Psoas muscle (tissue), 7 donors: ENCODE measurements at regions not wholly inside any gene's neighbourhood (a gene's known extent, or its start where the extent isn't known, plus 50 kb on each side); places are given as distances from the start of the nearest gene placed in this dataset.

Experiments
- ATAC-seq, 4 donors: fragments of 200-7000 bp; cut with Tn5 transposase; one replicate each; pipeline ENCODE4 v1.9.1; 2020; ENCODE audit warnings: moderate library complexity in 3 of 4, mild to moderate bottlenecking in 2 of 4
- DNase-seq, 2 donors: peaks; one replicate each; pipeline ENCODE4 v3.0.0-alpha.2; 2020
- H3K27ac ChIP-seq: fragments of 200-600 bp; one replicate; pipeline ENCODE4 v1.8.0; 2022
- H3K27me3 ChIP-seq, 3 donors: fragments of 200-600 bp in 1 of 3; one replicate each; pipeline versions ENCODE4 v1.6.1 to v1.8.0; 2013 to 2022; ENCODE audit warnings: low read length in 2 of 3, mild to moderate bottlenecking in 2 of 3, moderate library complexity in 1 of 3; ENCODE audit not compliant: insufficient read depth in 3 of 3
- H3K36me3 ChIP-seq, 2 donors: fragments of 200-600 bp in 1 of 2; one replicate each; pipeline versions ENCODE4 v1.6.1 to v1.8.0; 2013 to 2022; ENCODE audit warnings: low read depth in 1 of 2, mild to moderate bottlenecking in 1 of 2, moderate library complexity in 1 of 2; ENCODE audit not compliant: insufficient read depth in 1 of 2
- H3K4me1 ChIP-seq: fragments of 200-600 bp; one replicate; pipeline ENCODE4 v1.8.0; 2022
- H3K4me3 ChIP-seq: fragments of 200-600 bp; one replicate; pipeline ENCODE4 v1.8.0; 2022; ENCODE audit warnings: mild to moderate bottlenecking
- H3K9me3 ChIP-seq: fragments of 200-600 bp; one replicate; pipeline ENCODE4 v1.8.0; 2022
- CTCF ChIP-seq: fragments of 200-600 bp; IDR thresholded peaks from one replicate; pipeline ENCODE4 v1.8.0; 2022; ENCODE audit warnings: antibody characterized with exemption
- WGBS, 3 donors: extraction: QIAGEN DNeasy Blood & Tissue Kit; methylation state at CpG; one replicate each; pipeline versions ENCODE4 v1.1.6 to v1.1.7; 2013; 5-methylcytosine and 5-hydroxymethylcytosine counted together
- intact Hi-C, 2 donors: fragments of 100-400 bp; cut with DNase I; formaldehyde crosslinking; loops; one replicate each; pipeline versions ENCODE4 v1.11.0 to v1.14.2; 2022
- donor health status: healthy with polysubstance abuse.
- donor health status: DM: no; HTN: no; CAD: no; lungs with moderate emphysema.
- donor health status: Bipolar disorder and iron deficiency.
- donor health status: healthy.
- donor health status: DM: yes; HTN: yes; CAD: no.
- donor health status: DM: no; HTN: no; CAD: no.
- donor health status: DM: yes; HTN: yes; CAD: no.

GRCh38 chr5:165863239-165863638 is 2357.8 kb downstream of the MAT2B start:
- no peak for DNase-seq
- no peaks in the 10 kb centered on the region for H3K9me3 ChIP-seq
- WGBS, 3 donors = 75 to 86% (median 79%) methylated on average over 4 of the region's 4 CpGs
- no peaks in the 10 kb centered on the region for H3K36me3 ChIP-seq
- TF ChIP-seq CTCF = no peak
- H3K4me1 ChIP-seq = no peaks in the 10 kb centered on the region
- no peak overlapping the region for H3K4me3 ChIP-seq
- ATAC-seq = no peak
- intact Hi-C loops = no loop called here
- H3K27me3 ChIP-seq = no peaks in the 10 kb centered on the region
- no peak overlapping the region for H3K27ac ChIP-seq

GRCh38 chr5:165871291-165871690 is 2365.9 kb downstream of the MAT2B start:
- DNase-seq (no peak), ATAC-seq (no peak)
- no peak for TF ChIP-seq CTCF
- H3K36me3 ChIP-seq = no peaks in the 10 kb centered on the region
- intact Hi-C loops = no loop called here
- 41 to 43% (median 43%) methylated on average over 2 of the region's 2 CpGs for WGBS, 3 donors
- no peaks in the 10 kb centered on the region for H3K9me3 ChIP-seq
- no peaks in the 10 kb centered on the region for H3K27me3 ChIP-seq
- H3K27ac ChIP-seq = no peak overlapping the region
- H3K4me1 ChIP-seq = no peaks in the 10 kb centered on the region
- no peak overlapping the region for H3K4me3 ChIP-seq

- intact Hi-C loops = no loop called here
- no peak for TF ChIP-seq CTCF
- Histone ChIP-seq H3K4me3 (no peak overlapping the region), H3K9me3 (no peaks in the 10 kb centered on the region), H3K36me3 (no peaks in the 10 kb centered on the region), H3K4me1 (no peaks in the 10 kb centered on the region), H3K27ac (no peak overlapping the region), H3K27me3 (no peaks in the 10 kb centered on the region)
- WGBS, 3 donors = 64 to 93% (median 85%) methylated on average over 2 of the region's 2 CpGs
- no peak for DNase-seq
- ATAC-seq = no peak
Measured at GRCh38 chr5:165874851-165875250, 2369.4 kb downstream of the MAT2B start.

GRCh38 chr5:165876538-165876937 is 2371.1 kb downstream of the MAT2B start:
- intact Hi-C loops = no loop called here
- no peaks in the 10 kb centered on the region for H3K36me3 ChIP-seq
- H3K4me3 ChIP-seq = no peak overlapping the region
- H3K9me3 ChIP-seq = no peaks in the 10 kb centered on the region
- H3K27me3 ChIP-seq = no peaks in the 10 kb centered on the region
- no peak for ATAC-seq
- no peak overlapping the region for H3K27ac ChIP-seq
- no peak for TF ChIP-seq CTCF
- H3K4me1 ChIP-seq = no peaks in the 10 kb centered on the region
- no peak for DNase-seq

GRCh38 chr5:165877475-165877874 is 2372.1 kb downstream of the MAT2B start:
- WGBS, 3 donors = 84 to 90% (median 87%) methylated on average over 3 of the region's 3 CpGs
- DNase-seq = no peak
- no peak overlapping the region for H3K27ac ChIP-seq
- no peak for TF ChIP-seq CTCF
- H3K9me3 ChIP-seq = no peaks in the 10 kb centered on the region
- ATAC-seq = no peak
- no peaks in the 10 kb centered on the region for H3K27me3 ChIP-seq
- no peak overlapping the region for H3K4me3 ChIP-seq
- no peaks in the 10 kb centered on the region for H3K36me3 ChIP-seq
- H3K4me1 ChIP-seq = no peaks in the 10 kb centered on the region
- intact Hi-C loops = no loop called here
